ENCODE measurements at regions not wholly inside any gene's neighbourhood (a gene's known extent, or its start where the extent isn't known, plus 50 kb on each side); places are given as distances from the start of the nearest gene placed in this dataset.

DNA sequence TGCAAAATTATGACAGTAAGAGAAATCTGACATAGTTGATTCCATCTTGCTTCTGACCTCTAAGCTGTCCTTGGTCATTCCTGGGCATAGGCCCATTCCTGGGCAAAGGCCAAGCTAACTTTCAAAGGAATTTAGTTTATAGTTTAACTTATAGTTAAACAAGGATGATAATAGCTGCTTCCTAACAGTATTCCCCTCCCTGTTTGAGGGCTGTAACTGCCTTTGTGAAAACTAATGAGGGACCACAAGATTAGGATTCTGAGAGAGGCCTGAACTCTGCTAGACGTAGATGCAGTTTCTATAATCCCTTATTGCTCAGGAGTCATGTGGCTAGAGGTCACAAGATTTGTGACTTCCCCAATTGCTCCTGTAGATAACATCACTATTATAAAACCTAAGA lies 80.2 kb upstream of the ASIC2 start:
- Histone ChIP-seq H3K27me3 (ENCODE audit: insufficient read depth, insufficient read length) (no peaks in the 10 kb centered on the region), H3K4me3 (ENCODE audit: insufficient read length, low read depth) (no peak overlapping the region), H3K9me3 (ENCODE audit: insufficient read depth, low read length) (no peaks in the 10 kb centered on the region), H3K9ac (ENCODE audit: insufficient read length, low read depth) (no peak overlapping the region), H3K36me3 (ENCODE audit: insufficient read depth, insufficient read length, low read length) (no peaks in the 10 kb centered on the region), H3K4me1 (ENCODE audit: insufficient read depth, insufficient read length) (peaks cover 7% of the 10 kb centered on the region)
- TF ChIP-seq ZNF274 (IDR thresholded peaks at IDR 0.05; ENCODE audit: low read depth, low read length) (no peak), SUZ12 (IDR thresholded peaks at IDR 0.05; ENCODE audit: extremely low read depth, insufficient read depth, insufficient read length) (no peak), YY1 (IDR thresholded peaks at IDR 0.05; ENCODE audit: insufficient read depth, insufficient read length) (no peak)
- DNase-seq (ENCODE audit: low read depth, low spot score): no peak

DNA sequence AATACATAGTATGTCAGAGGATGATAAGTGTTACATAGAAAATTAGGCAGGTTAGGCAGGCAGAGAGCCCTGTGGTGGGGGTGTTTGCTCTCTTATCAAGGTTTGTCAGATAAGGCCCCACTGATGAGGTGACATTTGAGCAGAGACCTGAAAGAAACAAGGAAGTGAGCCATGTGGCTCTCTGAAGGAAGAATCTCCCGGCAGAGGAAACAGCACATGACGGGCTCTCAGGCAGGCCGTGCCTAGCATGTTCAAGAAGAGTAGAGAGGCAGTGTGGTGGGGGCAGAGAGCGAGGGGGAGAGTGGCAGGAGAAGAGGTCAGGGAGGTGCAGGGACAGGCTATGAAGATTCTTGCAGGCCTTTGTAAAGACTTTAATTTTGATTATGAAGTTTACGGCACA lies 82.0 kb upstream of the ASIC2 start:
- no peaks in the 10 kb centered on the region for H3K27me3 ChIP-seq (ENCODE audit: insufficient read depth, insufficient read length)
- TF ChIP-seq YY1 (IDR thresholded peaks at IDR 0.05; ENCODE audit: insufficient read depth, insufficient read length) (no peak), SUZ12 (IDR thresholded peaks at IDR 0.05; ENCODE audit: extremely low read depth, insufficient read depth, insufficient read length) (no peak), ZNF274 (IDR thresholded peaks at IDR 0.05; ENCODE audit: low read depth, low read length) (no peak)
- peaks cover 4% of the 10 kb centered on the region for H3K4me1 ChIP-seq (ENCODE audit: insufficient read depth, insufficient read length)
- no peak overlapping the region for H3K4me3 ChIP-seq (ENCODE audit: insufficient read length, low read depth)
- no peaks in the 10 kb centered on the region for H3K9me3 ChIP-seq (ENCODE audit: insufficient read depth, low read length)
- H3K36me3 ChIP-seq (ENCODE audit: insufficient read depth, insufficient read length, low read length): no peaks in the 10 kb centered on the region
- no peak overlapping the region for H3K9ac ChIP-seq (ENCODE audit: insufficient read length, low read depth)
- no peak for DNase-seq (ENCODE audit: low read depth, low spot score)

DNA sequence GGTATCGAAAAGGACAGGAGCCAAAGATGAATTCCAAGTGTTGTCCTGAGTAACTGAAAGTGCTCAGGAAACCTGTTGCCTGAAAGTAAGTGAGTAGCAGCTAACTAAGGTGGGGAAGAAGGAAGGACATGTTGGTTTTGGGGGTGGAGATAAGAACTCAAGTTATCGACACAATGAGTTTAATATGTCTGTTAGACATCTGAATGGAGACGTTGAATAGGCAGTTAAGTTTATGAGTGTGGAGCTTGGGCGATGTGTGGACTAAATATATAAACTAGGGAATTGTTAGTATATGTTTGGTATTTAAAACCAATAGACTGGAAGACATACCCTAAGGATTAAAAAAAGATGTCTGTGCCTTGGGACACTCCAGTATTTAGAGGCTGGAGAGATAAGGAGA lies 82.7 kb upstream of the ASIC2 start:
- H3K4me3 ChIP-seq (ENCODE audit: insufficient read length, low read depth): no peak overlapping the region
- TF ChIP-seq ZNF274 (IDR thresholded peaks at IDR 0.05; ENCODE audit: low read depth, low read length) (no peak), SUZ12 (IDR thresholded peaks at IDR 0.05; ENCODE audit: extremely low read depth, insufficient read depth, insufficient read length) (no peak), YY1 (IDR thresholded peaks at IDR 0.05; ENCODE audit: insufficient read depth, insufficient read length) (no peak)
- no peaks in the 10 kb centered on the region for H3K4me1 ChIP-seq (ENCODE audit: insufficient read depth, insufficient read length)
- no peak overlapping the region for H3K9ac ChIP-seq (ENCODE audit: insufficient read length, low read depth)
- no peaks in the 10 kb centered on the region for H3K36me3 ChIP-seq (ENCODE audit: insufficient read depth, insufficient read length, low read length)
- no peak for DNase-seq (ENCODE audit: low read depth, low spot score)
- H3K9me3 ChIP-seq (ENCODE audit: insufficient read depth, low read length): no peaks in the 10 kb centered on the region
- no peaks in the 10 kb centered on the region for H3K27me3 ChIP-seq (ENCODE audit: insufficient read depth, insufficient read length)

DNA sequence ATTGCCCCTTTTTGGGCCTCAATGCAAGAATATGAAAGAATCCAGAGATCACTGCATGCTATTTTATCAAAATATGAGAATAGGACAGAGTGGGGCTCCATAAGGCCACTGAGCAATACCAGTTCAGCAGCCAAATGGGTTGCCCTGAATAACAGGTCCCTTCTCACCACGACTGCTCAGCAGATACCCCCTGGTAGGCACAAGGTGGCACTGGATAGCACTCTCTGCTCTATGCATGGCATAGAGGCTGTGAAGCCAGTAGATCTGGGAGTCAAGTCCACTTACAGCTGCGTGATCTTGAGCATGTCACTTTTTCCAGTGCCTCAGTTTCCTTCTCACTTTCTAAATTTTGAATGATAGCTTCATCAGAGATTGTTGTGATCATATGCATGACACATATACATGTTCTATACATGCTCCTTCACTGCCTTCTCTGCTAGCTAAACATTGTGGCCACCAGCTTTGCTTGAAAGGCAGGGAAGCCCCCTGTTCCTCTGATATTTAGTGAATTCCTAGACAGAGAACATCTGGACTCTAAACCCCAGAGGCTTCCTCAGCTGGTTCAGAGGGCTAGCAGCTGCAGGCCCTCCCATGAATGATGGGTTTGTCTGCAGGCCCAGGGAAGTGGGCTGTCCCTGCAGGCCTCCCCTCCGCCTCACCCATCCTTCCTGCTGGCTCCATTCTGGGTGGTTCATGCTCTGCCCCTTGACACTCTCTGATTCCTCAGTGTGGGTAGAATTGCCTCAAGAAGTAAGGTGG lies 84.9 kb upstream of the ASIC2 start:
- H3K4me1 ChIP-seq (ENCODE audit: insufficient read depth, insufficient read length): no peaks in the 10 kb centered on the region
- TF ChIP-seq SUZ12 (IDR thresholded peaks at IDR 0.05; ENCODE audit: extremely low read depth, insufficient read depth, insufficient read length): no peak
- no peak for TF ChIP-seq YY1 (IDR thresholded peaks at IDR 0.05; ENCODE audit: insufficient read depth, insufficient read length)
- TF ChIP-seq ZNF274 (IDR thresholded peaks at IDR 0.05; ENCODE audit: low read depth, low read length): no peak
- no peak for DNase-seq (ENCODE audit: low read depth, low spot score)

DNA sequence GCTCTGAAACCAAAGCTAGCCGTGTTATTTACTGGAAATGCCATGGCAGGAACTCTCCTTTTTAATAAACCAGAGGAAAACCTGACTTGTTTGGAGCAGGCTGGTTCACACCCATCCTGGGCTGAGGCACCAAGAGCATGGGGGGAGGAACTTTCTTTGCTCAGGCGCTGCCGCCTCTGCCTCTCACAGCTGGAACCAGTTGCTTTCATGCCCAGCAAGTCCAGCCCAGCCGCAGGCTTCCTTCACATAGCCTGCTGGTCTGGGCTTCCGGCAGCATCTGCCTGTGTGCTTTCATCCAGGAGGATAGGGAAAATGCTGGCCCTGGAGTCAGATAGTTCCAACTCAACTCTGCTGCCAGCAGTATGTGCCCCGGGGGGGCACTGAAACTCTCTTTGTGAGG lies 88.1 kb upstream of the ASIC2 start:
- Histone ChIP-seq H3K9ac (ENCODE audit: insufficient read length, low read depth) (no peak overlapping the region), H3K9me3 (ENCODE audit: insufficient read depth, low read length) (no peaks in the 10 kb centered on the region), H3K4me1 (ENCODE audit: insufficient read depth, insufficient read length) (no peaks in the 10 kb centered on the region), H3K27me3 (ENCODE audit: insufficient read depth, insufficient read length) (no peaks in the 10 kb centered on the region), H3K36me3 (ENCODE audit: insufficient read depth, insufficient read length, low read length) (no peaks in the 10 kb centered on the region), H3K4me3 (ENCODE audit: insufficient read length, low read depth) (no peak overlapping the region)
- DNase-seq (ENCODE audit: low read depth, low spot score): no peak
- no peak for TF ChIP-seq ZNF274 (IDR thresholded peaks at IDR 0.05; ENCODE audit: low read depth, low read length)
- TF ChIP-seq SUZ12 (IDR thresholded peaks at IDR 0.05; ENCODE audit: extremely low read depth, insufficient read depth, insufficient read length): no peak
- no peak for TF ChIP-seq YY1 (IDR thresholded peaks at IDR 0.05; ENCODE audit: insufficient read depth, insufficient read length)

More for the DNA sequence above, 84.9 kb upstream of the ASIC2 start:
- no peaks in the 10 kb centered on the region for H3K27me3 ChIP-seq (ENCODE audit: insufficient read depth, insufficient read length)
- H3K36me3 ChIP-seq (ENCODE audit: insufficient read depth, insufficient read length, low read length): no peaks in the 10 kb centered on the region
- no peak overlapping the region for H3K4me3 ChIP-seq (ENCODE audit: insufficient read length, low read depth)
- H3K9ac ChIP-seq (ENCODE audit: insufficient read length, low read depth): no peak overlapping the region
- no peaks in the 10 kb centered on the region for H3K9me3 ChIP-seq (ENCODE audit: insufficient read depth, low read length)

DNA sequence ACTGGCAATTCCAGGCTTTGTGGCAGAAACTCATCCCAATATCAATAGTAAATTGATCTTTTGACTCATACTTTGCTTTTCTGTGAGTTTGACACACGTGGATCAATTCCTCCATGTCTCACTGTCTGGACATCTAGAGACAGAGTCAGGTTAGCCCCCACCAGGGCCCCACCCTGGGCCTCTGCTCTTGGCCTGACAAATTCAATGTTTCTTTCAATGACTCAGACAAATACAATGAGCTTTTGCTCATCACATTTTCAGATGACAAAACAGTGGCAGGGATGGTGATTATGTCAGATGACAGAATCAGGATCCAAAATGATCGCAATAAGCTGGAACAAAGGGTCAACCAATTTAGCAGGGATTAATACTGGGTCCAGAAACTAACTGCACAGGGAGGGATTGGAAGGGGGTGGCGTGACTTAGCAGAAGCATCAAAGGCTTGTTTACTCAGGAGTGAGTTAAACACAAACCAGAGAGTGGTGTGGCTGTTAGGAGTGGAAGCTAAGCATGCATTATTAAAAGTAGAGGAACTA lies 90.5 kb upstream of the ASIC2 start:
- H3K27me3 ChIP-seq (ENCODE audit: insufficient read depth, insufficient read length): no peaks in the 10 kb centered on the region

DNA sequence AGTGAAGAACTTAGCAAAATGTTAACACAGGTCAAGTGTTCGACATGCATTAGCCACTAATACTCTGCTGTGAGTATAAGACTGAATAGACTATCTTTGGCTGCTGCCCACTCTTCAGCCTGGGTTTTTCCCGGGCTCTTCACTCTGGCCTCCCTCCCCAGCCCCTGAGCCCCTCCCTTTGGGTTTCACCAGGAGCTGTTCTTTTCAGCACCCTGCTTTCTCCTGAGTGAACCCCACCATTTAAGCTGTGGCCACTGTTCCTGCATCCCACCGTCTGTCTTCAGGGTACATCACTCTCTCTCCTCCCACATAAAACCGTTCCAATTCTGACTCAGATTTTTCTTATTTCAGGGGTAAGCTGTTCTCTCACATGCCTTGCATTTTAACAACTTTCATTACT lies 92.0 kb upstream of the ASIC2 start:
- Histone ChIP-seq H3K36me3 (ENCODE audit: insufficient read depth, insufficient read length, low read length) (no peaks in the 10 kb centered on the region), H3K4me1 (ENCODE audit: insufficient read depth, insufficient read length) (no peaks in the 10 kb centered on the region), H3K9ac (ENCODE audit: insufficient read length, low read depth) (no peak overlapping the region), H3K4me3 (ENCODE audit: insufficient read length, low read depth) (no peak overlapping the region), H3K9me3 (ENCODE audit: insufficient read depth, low read length) (no peaks in the 10 kb centered on the region), H3K27me3 (ENCODE audit: insufficient read depth, insufficient read length) (no peaks in the 10 kb centered on the region)
- no peak for TF ChIP-seq SUZ12 (IDR thresholded peaks at IDR 0.05; ENCODE audit: extremely low read depth, insufficient read depth, insufficient read length)
- no peak for TF ChIP-seq ZNF274 (IDR thresholded peaks at IDR 0.05; ENCODE audit: low read depth, low read length)
- TF ChIP-seq YY1 (IDR thresholded peaks at IDR 0.05; ENCODE audit: insufficient read depth, insufficient read length): no peak
- no peak for DNase-seq (ENCODE audit: low read depth, low spot score)

More for the DNA sequence above, 90.5 kb upstream of the ASIC2 start:
- no peak overlapping the region for H3K9ac ChIP-seq (ENCODE audit: insufficient read length, low read depth)
- no peak overlapping the region for H3K4me3 ChIP-seq (ENCODE audit: insufficient read length, low read depth)
- no peaks in the 10 kb centered on the region for H3K9me3 ChIP-seq (ENCODE audit: insufficient read depth, low read length)
- DNase-seq (ENCODE audit: low read depth, low spot score): no peak
- H3K4me1 ChIP-seq (ENCODE audit: insufficient read depth, insufficient read length): no peaks in the 10 kb centered on the region
- TF ChIP-seq SUZ12 (IDR thresholded peaks at IDR 0.05; ENCODE audit: extremely low read depth, insufficient read depth, insufficient read length) (no peak), ZNF274 (IDR thresholded peaks at IDR 0.05; ENCODE audit: low read depth, low read length) (no peak), YY1 (IDR thresholded peaks at IDR 0.05; ENCODE audit: insufficient read depth, insufficient read length) (no peak)
- H3K36me3 ChIP-seq (ENCODE audit: insufficient read depth, insufficient read length, low read length): no peaks in the 10 kb centered on the region
